ENCODE measurements at regions not wholly inside any gene's neighbourhood (a gene's known extent, or its start where the extent isn't known, plus 50 kb on each side); places are given as distances from the start of the nearest gene placed in this dataset.

- Histone ChIP-seq H3K4me2 (ENCODE audit: low read length) (no peak overlapping the region), H2AFZ (ENCODE audit: low read length) (no peak overlapping the region), H3K4me1 (ENCODE audit: insufficient read depth, low read length, poor library complexity, severe bottlenecking) (no peaks in the 10 kb centered on the region), H3K27ac (ENCODE audit: low read depth, low read length, poor library complexity, severe bottlenecking) (no peak overlapping the region), H3K4me3 (ENCODE audit: low read depth, low read length, poor library complexity, severe bottlenecking) (no peak overlapping the region), H3K79me2 (ENCODE audit: insufficient read depth, low read depth, low read length) (no peaks in the 10 kb centered on the region), H3K36me3 (ENCODE audit: insufficient read depth, low read length) (no peaks in the 10 kb centered on the region), H4K20me1 (ENCODE audit: insufficient read depth, low read length) (no peaks in the 10 kb centered on the region), H3K9me2 (ENCODE audit: insufficient read depth, low read length) (no peaks in the 10 kb centered on the region), H3K9me3 (ENCODE audit: low read length) (no peaks in the 10 kb centered on the region)
- POLR2A ChIA-PET: no interaction called here
- CTCF ChIA-PET (ENCODE audit: unreplicated experiment): no interaction called here
- TF ChIP-seq CTCF (conservative IDR thresholded peaks at IDR 0.05; ENCODE audit: low read length): no peak
- TF ChIP-seq EZH2phosphoT487 (IDR thresholded peaks at IDR 0.05; ENCODE audit: borderline replicate concordance, low read depth, low read length): no peak
- intact Hi-C loops (cut with micrococcal nuclease; ENCODE audit: unreplicated experiment): no loop called here
- DNase-seq (ENCODE audit: low spot score): no peak
- no TSS peak for BruUV-seq (replicated peaks)
These were observed 426.2 kb upstream of the MEX3C start for GRCh38 chr18:51623653-51624052.

- CTCF ChIA-PET (ENCODE audit: unreplicated experiment): no interaction called here
- H2AFZ ChIP-seq (ENCODE audit: low read length): no peak overlapping the region
- no peaks in the 10 kb centered on the region for H3K4me1 ChIP-seq (ENCODE audit: insufficient read depth, low read length, poor library complexity, severe bottlenecking)
- intact Hi-C loops (cut with micrococcal nuclease; ENCODE audit: unreplicated experiment): no loop called here
- DNase-seq (ENCODE audit: low spot score): no peak
- H3K9me3 ChIP-seq (ENCODE audit: low read length): no peaks in the 10 kb centered on the region
- H3K4me3 ChIP-seq (ENCODE audit: low read depth, low read length, poor library complexity, severe bottlenecking): no peak overlapping the region
- TF ChIP-seq CTCF (conservative IDR thresholded peaks at IDR 0.05; ENCODE audit: low read length) (no peak), EZH2phosphoT487 (IDR thresholded peaks at IDR 0.05; ENCODE audit: borderline replicate concordance, low read depth, low read length) (no peak)
- no peaks in the 10 kb centered on the region for H3K79me2 ChIP-seq (ENCODE audit: insufficient read depth, low read depth, low read length)
- no peaks in the 10 kb centered on the region for H3K36me3 ChIP-seq (ENCODE audit: insufficient read depth, low read length)
- H4K20me1 ChIP-seq (ENCODE audit: insufficient read depth, low read length): no peaks in the 10 kb centered on the region
- H3K9me2 ChIP-seq (ENCODE audit: insufficient read depth, low read length): no peaks in the 10 kb centered on the region
- no TSS peak for BruUV-seq (replicated peaks)
- POLR2A ChIA-PET: no interaction called here
- H3K4me2 ChIP-seq (ENCODE audit: low read length): no peak overlapping the region
- no peak overlapping the region for H3K27ac ChIP-seq (ENCODE audit: low read depth, low read length, poor library complexity, severe bottlenecking)
These were observed 433.2 kb upstream of the MEX3C start for GRCh38 chr18:51630706-51631105.

GRCh38 chr18:51637881-51638280 is 440.4 kb upstream of the MEX3C start:
- DNase-seq (ENCODE audit: low spot score): no peak
- no peaks in the 10 kb centered on the region for H3K79me2 ChIP-seq (ENCODE audit: insufficient read depth, low read depth, low read length)
- TF ChIP-seq CTCF (conservative IDR thresholded peaks at IDR 0.05; ENCODE audit: low read length) (no peak), EZH2phosphoT487 (IDR thresholded peaks at IDR 0.05; ENCODE audit: borderline replicate concordance, low read depth, low read length) (no peak)
- no peaks in the 10 kb centered on the region for H3K9me3 ChIP-seq (ENCODE audit: low read length)
- ChIA-PET CTCF (ENCODE audit: unreplicated experiment) (no interaction called here), POLR2A (no interaction called here)
- no peaks in the 10 kb centered on the region for H3K36me3 ChIP-seq (ENCODE audit: insufficient read depth, low read length)
- no peak overlapping the region for H3K27ac ChIP-seq (ENCODE audit: low read depth, low read length, poor library complexity, severe bottlenecking)
- no peaks in the 10 kb centered on the region for H3K9me2 ChIP-seq (ENCODE audit: insufficient read depth, low read length)
- intact Hi-C loops (cut with micrococcal nuclease; ENCODE audit: unreplicated experiment): no loop called here
- H3K4me1 ChIP-seq (ENCODE audit: insufficient read depth, low read length, poor library complexity, severe bottlenecking): no peaks in the 10 kb centered on the region
- no peak overlapping the region for H3K4me2 ChIP-seq (ENCODE audit: low read length)
- H4K20me1 ChIP-seq (ENCODE audit: insufficient read depth, low read length): no peaks in the 10 kb centered on the region
- no peak overlapping the region for H2AFZ ChIP-seq (ENCODE audit: low read length)
- no TSS peak for BruUV-seq (replicated peaks)
- no peak overlapping the region for H3K4me3 ChIP-seq (ENCODE audit: low read depth, low read length, poor library complexity, severe bottlenecking)

Measured in OCI-LY7 (cell line).